GM21423 (cell line): ENCODE measurements at regions not wholly inside any gene's neighbourhood (a gene's known extent, or its start where the extent isn't known, plus 50 kb on each side); places are given as distances from the start of the nearest gene placed in this dataset.

Source experiments
- ATAC-seq: cut with Tn5 transposase; IDR thresholded peaks from one replicate; pipeline ENCODE4 v1.9.1; 2021; ENCODE audit warnings: mild to moderate bottlenecking, moderate library complexity; ENCODE audit not compliant: unreplicated experiment

DNA sequence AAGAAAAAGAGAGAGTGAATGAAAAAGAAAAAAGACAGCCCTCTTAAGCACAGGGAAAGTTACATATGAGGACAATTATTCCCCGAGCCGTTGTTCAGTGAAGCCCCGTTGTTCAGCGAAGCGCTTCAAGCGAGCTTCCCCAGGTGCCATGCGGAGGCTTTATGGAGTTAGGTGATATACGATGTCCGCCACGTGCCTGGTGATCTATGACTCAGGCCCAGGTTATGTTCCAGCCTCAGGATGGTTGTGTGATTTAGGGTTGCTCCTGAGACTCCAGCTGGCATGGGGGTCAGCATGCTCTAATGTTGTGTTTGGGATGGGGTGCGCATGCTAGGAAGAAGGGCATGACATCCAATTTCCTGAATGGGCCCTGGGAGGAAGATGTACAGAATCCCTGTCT is 365.6 kb downstream of the CDK5RAP2 start:
- ATAC-seq = no peak

DNA sequence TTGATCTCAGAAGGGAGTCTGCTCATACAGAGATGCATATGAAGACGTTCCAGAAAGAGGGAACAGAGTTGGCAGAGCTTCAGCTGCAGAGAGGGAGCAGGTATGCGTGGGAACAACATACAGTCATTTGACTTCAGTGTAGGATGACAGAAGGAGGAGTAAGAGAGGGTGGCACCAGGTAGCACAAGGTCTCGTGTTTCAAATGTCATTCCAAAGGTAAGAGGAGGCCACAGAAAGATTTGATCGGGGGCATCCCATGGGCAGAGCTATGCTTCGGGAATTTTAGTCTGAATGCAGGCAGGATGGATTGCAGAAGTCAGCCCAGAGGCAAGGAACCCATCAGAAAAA is 367.1 kb downstream of the CDK5RAP2 start:
- ATAC-seq = peak; percentile 20

DNA sequence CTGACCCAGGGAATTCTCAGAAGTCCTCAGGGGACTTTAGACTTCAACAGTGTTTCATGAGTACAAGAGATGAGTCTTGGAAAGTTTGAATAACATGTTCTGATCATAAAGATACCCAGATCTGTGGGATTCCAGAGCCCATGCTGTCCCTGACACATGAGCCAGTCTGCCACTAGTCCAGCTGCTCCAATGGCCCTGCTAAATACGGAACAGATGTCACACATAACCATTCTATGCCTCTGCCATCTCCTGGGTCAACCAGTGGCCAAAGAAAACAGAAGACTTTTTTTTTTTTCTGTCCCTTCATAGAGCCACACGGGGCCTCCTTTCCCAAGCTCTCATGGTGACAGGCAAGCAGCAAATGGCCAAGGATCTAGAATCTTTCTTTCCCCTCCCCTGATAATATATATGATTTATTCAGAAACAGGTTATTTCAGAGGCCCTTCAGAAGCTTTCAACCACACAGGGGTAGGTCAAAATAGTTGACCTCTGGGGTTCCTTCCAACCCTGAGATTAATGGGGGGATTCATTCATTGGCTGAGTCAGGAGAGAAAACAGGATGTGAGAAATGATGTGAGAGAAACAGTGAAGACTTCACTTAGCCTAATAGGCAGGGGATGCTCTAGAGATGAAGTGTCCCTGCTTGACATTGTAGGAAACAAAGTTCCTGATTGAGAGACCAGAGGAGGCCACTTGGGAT is 367.7 kb downstream of the CDK5RAP2 start:
- ATAC-seq = peak; percentile 73

- ATAC-seq = no peak
Observed at GRCh38 chr9:120210274-120210673, 369.7 kb downstream of the CDK5RAP2 start.

DNA sequence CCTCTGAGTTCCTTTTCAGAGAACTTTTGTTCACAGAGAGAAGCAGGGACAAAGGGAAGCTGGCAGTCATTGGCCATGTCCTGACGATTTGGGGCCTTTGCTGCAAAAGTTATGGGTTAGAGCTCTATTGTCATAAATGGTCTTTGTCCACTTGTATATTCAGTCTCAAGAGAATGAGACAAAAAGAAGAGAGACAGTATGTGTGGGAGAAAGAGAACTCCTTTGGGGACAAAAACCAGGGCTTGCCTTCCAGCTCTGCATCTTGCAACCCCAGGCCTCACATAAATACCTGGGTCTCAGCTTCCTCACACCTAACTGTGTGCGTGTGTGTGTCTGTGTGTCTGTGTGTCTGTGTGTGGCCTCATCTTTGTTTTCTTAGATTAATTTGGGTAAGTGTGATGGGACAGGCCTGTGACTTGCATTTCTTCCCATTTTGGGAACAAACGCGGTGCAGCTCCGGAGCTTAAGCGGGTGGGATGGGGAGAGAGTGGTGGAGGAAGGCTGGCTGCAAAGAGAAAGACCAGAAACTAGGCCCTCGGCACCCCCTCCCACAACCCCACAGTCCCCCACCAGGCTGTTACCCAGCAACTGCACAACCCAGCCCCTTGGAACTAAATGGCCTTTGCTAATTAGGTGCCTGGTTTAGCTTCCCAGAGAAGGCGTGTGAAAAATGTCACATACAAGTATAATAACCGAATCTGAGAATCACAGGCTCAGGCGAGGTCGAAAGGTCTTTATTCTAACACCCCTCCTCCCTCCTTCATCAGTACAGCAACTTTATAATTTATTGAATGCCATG is 376.9 kb downstream of the CDK5RAP2 start:
- no peak for ATAC-seq

DNA sequence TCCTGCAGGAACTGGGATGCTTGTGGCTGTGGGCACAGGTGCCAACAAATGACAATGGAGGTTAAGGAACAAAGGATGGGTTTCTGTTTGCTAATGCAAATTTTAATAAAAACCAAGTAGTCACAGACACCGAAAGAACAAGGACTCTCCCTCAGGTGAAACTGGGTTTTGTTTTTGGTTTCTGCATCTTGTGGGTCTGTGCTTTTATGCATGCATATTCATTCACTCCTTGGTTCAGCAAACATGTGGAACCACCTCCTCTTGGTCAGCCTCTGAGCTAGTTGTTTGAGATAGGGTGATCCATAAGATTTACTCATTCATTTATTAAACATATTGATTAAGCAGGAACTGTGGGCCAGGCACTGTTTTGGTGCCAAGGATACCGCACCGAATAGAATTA is 381.9 kb downstream of the CDK5RAP2 start:
- ATAC-seq = no peak

GRCh38 chr9:120197605-120198004 is 382.4 kb downstream of the CDK5RAP2 start:
- no peak for ATAC-seq

- no peak for ATAC-seq
Observed at GRCh38 chr9:120191141-120191540, 388.8 kb downstream of the CDK5RAP2 start.

GRCh38 chr9:120187758-120188157 is 392.2 kb downstream of the CDK5RAP2 start:
- ATAC-seq = no peak

DNA sequence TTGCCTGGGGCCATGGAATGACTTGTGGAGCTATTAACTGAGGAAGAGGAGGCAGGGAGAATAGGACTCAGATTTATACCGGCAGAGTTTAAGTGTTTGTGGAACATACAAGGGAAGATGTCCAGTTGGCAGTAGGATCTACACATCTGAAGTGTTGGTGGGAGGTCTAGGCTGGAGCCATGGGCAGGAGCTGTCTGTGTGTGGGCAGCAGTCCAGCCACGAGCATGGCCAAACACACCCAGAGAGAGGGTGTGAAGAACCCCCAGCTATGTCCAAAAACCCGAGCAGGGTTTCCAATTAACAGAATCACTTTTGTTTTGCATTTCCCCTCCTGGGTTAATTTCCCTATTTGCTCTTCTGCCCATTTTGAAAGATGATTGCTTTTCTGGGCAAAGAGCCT is 393.7 kb downstream of the CDK5RAP2 start:
- ATAC-seq = no peak

- ATAC-seq = no peak
Observed at GRCh38 chr9:120184266-120184665, 395.7 kb downstream of the CDK5RAP2 start.

DNA sequence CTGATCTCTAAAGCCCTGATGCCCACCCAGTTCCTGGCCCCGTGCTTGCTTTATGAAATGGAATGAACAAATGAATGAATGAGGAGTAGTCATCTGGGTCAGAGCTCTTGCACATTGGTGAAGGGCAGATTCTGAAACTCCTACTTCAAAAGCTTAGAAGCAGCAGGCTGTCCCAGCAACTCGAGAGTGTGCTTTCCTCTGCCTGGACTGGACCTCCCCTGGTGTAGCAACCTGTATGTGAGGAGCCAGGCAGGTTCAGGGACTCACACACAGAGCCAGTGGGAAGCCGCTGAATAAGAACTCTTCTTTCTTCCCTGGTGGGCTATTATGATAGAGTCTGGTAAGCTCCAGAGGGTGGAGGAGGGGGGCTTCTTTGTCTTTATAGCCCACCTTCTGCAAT is 396.4 kb downstream of the CDK5RAP2 start:
- no peak for ATAC-seq

DNA sequence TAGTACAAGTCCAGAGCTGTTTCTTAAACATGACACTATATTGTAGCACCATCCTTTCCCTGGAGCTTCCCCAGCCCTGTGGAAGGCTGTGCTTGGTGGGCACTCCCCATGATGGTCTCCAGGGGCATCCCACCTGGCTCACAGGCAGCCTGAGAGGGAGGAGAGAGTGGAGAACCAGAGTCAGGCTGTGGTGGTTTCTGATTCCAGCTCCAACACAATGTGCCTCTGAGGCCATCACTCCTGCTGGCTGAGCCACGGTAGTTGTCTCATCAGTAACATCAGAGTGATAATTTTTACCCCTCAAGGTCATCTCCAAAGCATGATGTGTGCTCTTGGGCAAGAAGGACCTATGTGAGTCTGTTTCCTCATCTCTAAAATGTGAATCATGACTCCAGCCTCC is 398.0 kb downstream of the CDK5RAP2 start:
- ATAC-seq = no peak

- ATAC-seq = no peak
Observed at GRCh38 chr9:120177121-120177520, 402.8 kb downstream of the CDK5RAP2 start.

GRCh38 chr9:120175031-120175430 is 404.9 kb downstream of the CDK5RAP2 start:
- ATAC-seq = no peak

DNA sequence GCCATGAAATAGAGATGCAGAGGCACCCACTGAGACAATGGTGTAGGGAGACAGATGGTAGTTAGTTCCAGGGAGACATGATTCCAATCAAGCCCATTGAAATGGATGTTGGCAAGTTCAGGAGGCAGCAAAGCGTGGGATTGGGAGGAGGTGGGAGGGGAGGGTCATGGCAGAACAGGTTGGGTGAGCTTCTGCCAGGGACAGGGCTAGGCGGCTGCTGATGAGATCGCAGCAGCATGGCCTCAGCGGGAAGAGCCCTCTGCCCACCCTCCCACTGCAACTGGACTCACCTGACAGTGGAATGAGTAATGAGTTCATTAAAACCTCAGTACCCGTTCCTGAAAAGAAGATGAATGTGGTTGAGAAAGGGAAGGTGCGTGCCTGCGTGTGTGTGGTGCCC is 418.2 kb downstream of the CDK5RAP2 start:
- no peak for ATAC-seq

- ATAC-seq = no peak
Observed at GRCh38 chr9:120158221-120158620, 421.7 kb downstream of the CDK5RAP2 start.

- ATAC-seq = no peak
Observed at GRCh38 chr9:120156376-120156775, 423.6 kb downstream of the CDK5RAP2 start.

DNA sequence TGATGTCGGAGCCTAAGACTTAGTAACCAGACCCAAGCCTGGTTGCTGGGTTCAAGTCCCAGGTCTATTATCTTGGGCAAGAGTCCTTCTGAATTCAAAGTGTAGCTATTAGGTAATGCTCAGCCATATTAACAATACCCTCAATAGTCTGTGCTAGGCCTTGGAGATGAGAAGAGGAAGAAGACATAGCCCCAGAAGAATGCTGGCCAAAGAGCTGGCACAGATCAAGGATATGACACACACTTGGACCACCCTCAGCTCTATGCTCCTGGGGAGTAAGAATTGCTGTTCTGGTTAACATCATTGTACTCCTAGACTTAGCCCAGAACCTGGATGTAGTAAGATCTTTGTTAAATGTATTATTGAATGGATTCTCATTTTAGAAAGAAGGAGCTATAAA is 426.7 kb downstream of the CDK5RAP2 start:
- no peak for ATAC-seq

DNA sequence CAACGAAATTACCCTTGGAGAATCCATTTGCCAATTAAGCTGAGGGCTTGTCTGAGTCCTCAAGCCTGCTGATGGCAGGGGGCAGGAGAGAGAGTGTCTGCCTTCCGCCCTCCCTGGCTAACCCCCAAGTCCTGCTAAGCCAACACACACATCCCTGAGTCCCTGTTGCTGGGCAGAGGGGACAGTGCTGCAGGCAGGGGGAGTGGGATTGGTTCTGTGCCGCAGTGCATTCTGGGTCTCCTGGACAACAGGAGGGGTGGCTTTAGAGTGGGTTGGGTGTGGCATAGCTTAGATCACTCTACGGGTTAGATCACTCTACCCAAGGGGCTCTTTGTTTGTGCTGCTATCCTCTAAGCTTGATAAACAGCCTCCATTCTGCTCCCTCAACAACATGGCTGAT is 427.7 kb downstream of the CDK5RAP2 start:
- no peak for ATAC-seq

GRCh38 chr9:120151806-120152205 is 428.2 kb downstream of the CDK5RAP2 start:
- no peak for ATAC-seq

DNA sequence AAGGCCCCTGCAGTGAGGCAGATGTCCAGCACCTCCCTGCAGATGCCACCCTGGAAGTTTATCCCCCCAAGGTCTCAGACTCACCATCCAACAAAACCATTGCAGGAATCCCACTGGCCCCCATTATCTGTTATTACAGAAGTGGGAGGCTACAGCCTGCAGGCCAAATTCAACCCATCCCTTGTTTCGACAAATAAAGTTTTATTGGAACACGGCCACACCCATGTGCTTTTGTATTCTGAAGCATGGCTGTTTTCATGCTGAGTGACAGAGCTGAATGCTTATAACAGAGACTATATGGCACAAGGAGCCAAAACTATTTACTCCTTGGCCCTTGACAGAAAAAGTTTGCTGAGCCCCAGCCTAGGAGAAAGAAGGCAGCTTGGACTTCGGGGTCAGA is 428.8 kb downstream of the CDK5RAP2 start:
- no peak for ATAC-seq

GRCh38 chr9:120138955-120139354 is 441.0 kb downstream of the CDK5RAP2 start:
- ATAC-seq = no peak
